Neural cell (in vitro differentiated cells): ENCODE measurements at regions not wholly inside any gene's neighbourhood (a gene's known extent, or its start where the extent isn't known, plus 50 kb on each side); places are given as distances from the start of the nearest gene placed in this dataset.

ENCODE experiments used
- H2AFZ ChIP-seq: fragments of 200-600, 300-800 bp; sonication (generic), shearing (Covaris generic); 2 replicates; pipeline ENCODE4 v1.6.0; 2014; ENCODE audit warnings: low read depth, mild to moderate bottlenecking, antibody characterized with exemption, low read length, moderate library complexity
- H3F3A ChIP-seq: fragments of 200-600 bp; shearing (Covaris generic); 2 replicates; pipeline ENCODE4 v1.6.1; 2016; ENCODE audit warnings: mild to moderate bottlenecking, moderate library complexity, mixed read lengths, antibody characterized with exemption, low read length; ENCODE audit not compliant: insufficient read depth, poor library complexity, severe bottlenecking
- H3K27ac ChIP-seq: fragments of 200-600, 300-800 bp; sonication (generic), shearing (Covaris generic); 2 replicates; pipeline ENCODE4 v1.5.1; 2014; ENCODE audit warnings: mild to moderate bottlenecking, low read length, moderate library complexity
- H3K27me3 ChIP-seq: fragments of 300-800, 200-600 bp; sonication (generic), shearing (Covaris generic); 2 replicates; pipeline ENCODE4 v1.6.0; 2014; ENCODE audit warnings: mild to moderate bottlenecking, low read depth, low read length, moderate library complexity; ENCODE audit not compliant: insufficient read depth
- H3K36me3 ChIP-seq: fragments of 300-800, 200-600 bp; sonication (generic), shearing (Covaris generic); 2 replicates; pipeline ENCODE4 v1.5.1; 2014; ENCODE audit warnings: mild to moderate bottlenecking, antibody characterized with exemption, low read length, moderate library complexity; ENCODE audit not compliant: insufficient read depth
- H3K4me2 ChIP-seq: fragments of 300-800, 200-600 bp; sonication (generic), shearing (Covaris generic); 2 replicates; pipeline ENCODE4 v1.6.0; 2014; ENCODE audit warnings: mild to moderate bottlenecking, low read length
- H3K4me3 ChIP-seq: fragments of 300-800, 200-600 bp; sonication (generic), shearing (Covaris generic); 2 replicates; pipeline ENCODE4 v1.5.1; 2014; ENCODE audit warnings: mild to moderate bottlenecking, low read length, moderate library complexity
- H3K79me2 ChIP-seq: fragments of 200-600 bp; shearing (Covaris generic); replicated peaks from 2 replicates; pipeline ENCODE4 v1.6.0; 2014; ENCODE audit warnings: mild to moderate bottlenecking, low read length, moderate library complexity; ENCODE audit not compliant: insufficient read depth
- H3K9ac ChIP-seq: fragments of 300-800, 200-600 bp; sonication (generic), shearing (Covaris generic); 2 replicates; pipeline ENCODE4 v1.6.1; 2016; ENCODE audit warnings: mild to moderate bottlenecking, low read length, mixed read lengths
- H3K9me2 ChIP-seq: fragments of 200-600 bp; shearing (Covaris generic); 2 replicates; pipeline ENCODE4 v1.6.1; 2016; ENCODE audit warnings: mild to moderate bottlenecking, low read length, mixed read lengths; ENCODE audit not compliant: insufficient read depth
- H3K9me3 ChIP-seq: fragments of 200-600, 300-800 bp; sonication (generic), shearing (Covaris generic); 2 replicates; pipeline ENCODE4 v1.6.1; 2016; ENCODE audit warnings: mild to moderate bottlenecking, mixed run types, low read length, moderate library complexity, mixed read lengths
- H4K20me1 ChIP-seq: fragments of 200-600 bp; shearing (Covaris generic); 2 replicates; pipeline ENCODE4 v1.6.1; 2016; ENCODE audit warnings: mild to moderate bottlenecking, mixed run types; ENCODE audit not compliant: insufficient read depth
- EP300 ChIP-seq: fragments of 450-650 bp; conservative IDR thresholded peaks from 2 replicates; pipeline ENCODE4 v1.6.1; 2014; ENCODE audit warnings: antibody characterized with exemption, mild to moderate bottlenecking, moderate library complexity; ENCODE audit not compliant: poor library complexity, severe bottlenecking
- EZH2 ChIP-seq: fragments of 200-600, 300-800 bp; shearing (Covaris generic), sonication (generic); IDR thresholded peaks from 2 replicates; pipeline ENCODE4 v1.6.1; 2014; ENCODE audit warnings: antibody characterized with exemption, low read length, borderline replicate concordance, mild to moderate bottlenecking; ENCODE audit not compliant: insufficient read depth, poor library complexity, severe bottlenecking
- MXI1 ChIP-seq: fragments of 450-650 bp; conservative IDR thresholded peaks from 2 replicates; pipeline ENCODE4 v1.6.1; 2014; ENCODE audit warnings: antibody characterized with exemption, mild to moderate bottlenecking; ENCODE audit not compliant: poor library complexity, severe bottlenecking
- POLR2AphosphoS5 ChIP-seq: IDR thresholded peaks from 2 replicates; pipeline ENCODE4 v1.6.1; 2012
- RAD21 ChIP-seq: fragments of 450-650 bp; conservative IDR thresholded peaks from 2 replicates; pipeline ENCODE4 v1.6.1; 2014; ENCODE audit warnings: antibody characterized with exemption, mild to moderate bottlenecking, moderate library complexity
- SMC3 ChIP-seq: fragments of 450-650 bp; conservative IDR thresholded peaks from 2 replicates; pipeline ENCODE4 v1.6.1; 2014; ENCODE audit warnings: antibody characterized with exemption, mild to moderate bottlenecking, moderate library complexity; ENCODE audit not compliant: poor library complexity
- TAF1 ChIP-seq: IDR thresholded peaks from 2 replicates; pipeline ENCODE4 v1.6.1; 2012; ENCODE audit warnings: low read depth
- TF ChIP-seq, protein P1 (sequence below): fragments of 450-650 bp; IDR thresholded peaks from 2 replicates; pipeline ENCODE4 v1.5.1; 2014; ENCODE audit warnings: antibody characterized with exemption, mild to moderate bottlenecking, moderate library complexity; ENCODE audit not compliant: poor library complexity, severe bottlenecking
- TF ChIP-seq, protein P2 (sequence below): IDR thresholded peaks from 2 replicates; pipeline ENCODE4 v1.6.1; 2012; ENCODE audit warnings: borderline replicate concordance

DNA sequence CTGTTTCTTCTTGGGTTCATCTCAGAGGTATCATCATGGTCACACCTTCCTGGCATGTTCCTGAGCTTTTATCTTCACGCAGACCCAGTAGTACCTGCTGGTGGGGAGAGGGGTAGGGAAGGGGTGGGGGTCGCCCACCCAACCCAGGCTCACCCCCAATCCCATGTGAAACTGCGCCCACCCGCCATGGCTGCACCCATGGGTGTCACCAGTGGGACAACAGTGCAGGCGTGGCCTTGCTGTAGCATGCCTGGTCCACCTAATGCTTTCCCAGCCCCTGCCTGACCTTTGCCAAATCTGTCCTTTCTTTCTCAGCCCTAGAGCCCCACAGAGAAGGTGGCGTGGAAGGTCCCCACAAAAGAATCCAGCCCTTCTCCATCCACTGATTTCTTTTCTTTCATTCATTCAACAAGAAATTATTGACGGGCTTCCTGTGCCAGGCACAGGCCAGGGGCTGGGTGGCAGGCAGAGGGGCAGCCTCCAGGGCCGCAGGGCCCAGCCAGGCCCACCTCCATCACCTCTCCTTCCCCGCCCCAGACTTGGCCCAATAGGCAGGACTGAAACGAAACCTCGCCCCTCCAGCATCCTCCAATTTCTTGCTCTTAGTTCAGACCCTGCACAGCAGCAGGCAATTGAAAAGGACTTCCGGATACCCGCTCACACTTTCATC is 79.1 kb upstream of the TNRC6C start:
- Histone ChIP-seq H3K9me3 (no peaks in the 10 kb centered on the region), H3K79me2 (no peaks in the 10 kb centered on the region), H4K20me1 (no peaks in the 10 kb centered on the region), H3F3A (peaks cover 3% of the 10 kb centered on the region), H3K9me2 (no peaks in the 10 kb centered on the region), H2AFZ (no peak overlapping the region), H3K4me3 (no peak overlapping the region), H3K36me3 (no peaks in the 10 kb centered on the region), H3K4me2 (no peak overlapping the region), H3K27ac (no peak overlapping the region), H3K9ac (no peak overlapping the region), H3K27me3 (no peaks in the 10 kb centered on the region)
- TF ChIP-seq, protein P1, sequence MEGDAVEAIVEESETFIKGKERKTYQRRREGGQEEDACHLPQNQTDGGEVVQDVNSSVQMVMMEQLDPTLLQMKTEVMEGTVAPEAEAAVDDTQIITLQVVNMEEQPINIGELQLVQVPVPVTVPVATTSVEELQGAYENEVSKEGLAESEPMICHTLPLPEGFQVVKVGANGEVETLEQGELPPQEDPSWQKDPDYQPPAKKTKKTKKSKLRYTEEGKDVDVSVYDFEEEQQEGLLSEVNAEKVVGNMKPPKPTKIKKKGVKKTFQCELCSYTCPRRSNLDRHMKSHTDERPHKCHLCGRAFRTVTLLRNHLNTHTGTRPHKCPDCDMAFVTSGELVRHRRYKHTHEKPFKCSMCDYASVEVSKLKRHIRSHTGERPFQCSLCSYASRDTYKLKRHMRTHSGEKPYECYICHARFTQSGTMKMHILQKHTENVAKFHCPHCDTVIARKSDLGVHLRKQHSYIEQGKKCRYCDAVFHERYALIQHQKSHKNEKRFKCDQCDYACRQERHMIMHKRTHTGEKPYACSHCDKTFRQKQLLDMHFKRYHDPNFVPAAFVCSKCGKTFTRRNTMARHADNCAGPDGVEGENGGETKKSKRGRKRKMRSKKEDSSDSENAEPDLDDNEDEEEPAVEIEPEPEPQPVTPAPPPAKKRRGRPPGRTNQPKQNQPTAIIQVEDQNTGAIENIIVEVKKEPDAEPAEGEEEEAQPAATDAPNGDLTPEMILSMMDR: no peak
- TF ChIP-seq, protein P2, sequence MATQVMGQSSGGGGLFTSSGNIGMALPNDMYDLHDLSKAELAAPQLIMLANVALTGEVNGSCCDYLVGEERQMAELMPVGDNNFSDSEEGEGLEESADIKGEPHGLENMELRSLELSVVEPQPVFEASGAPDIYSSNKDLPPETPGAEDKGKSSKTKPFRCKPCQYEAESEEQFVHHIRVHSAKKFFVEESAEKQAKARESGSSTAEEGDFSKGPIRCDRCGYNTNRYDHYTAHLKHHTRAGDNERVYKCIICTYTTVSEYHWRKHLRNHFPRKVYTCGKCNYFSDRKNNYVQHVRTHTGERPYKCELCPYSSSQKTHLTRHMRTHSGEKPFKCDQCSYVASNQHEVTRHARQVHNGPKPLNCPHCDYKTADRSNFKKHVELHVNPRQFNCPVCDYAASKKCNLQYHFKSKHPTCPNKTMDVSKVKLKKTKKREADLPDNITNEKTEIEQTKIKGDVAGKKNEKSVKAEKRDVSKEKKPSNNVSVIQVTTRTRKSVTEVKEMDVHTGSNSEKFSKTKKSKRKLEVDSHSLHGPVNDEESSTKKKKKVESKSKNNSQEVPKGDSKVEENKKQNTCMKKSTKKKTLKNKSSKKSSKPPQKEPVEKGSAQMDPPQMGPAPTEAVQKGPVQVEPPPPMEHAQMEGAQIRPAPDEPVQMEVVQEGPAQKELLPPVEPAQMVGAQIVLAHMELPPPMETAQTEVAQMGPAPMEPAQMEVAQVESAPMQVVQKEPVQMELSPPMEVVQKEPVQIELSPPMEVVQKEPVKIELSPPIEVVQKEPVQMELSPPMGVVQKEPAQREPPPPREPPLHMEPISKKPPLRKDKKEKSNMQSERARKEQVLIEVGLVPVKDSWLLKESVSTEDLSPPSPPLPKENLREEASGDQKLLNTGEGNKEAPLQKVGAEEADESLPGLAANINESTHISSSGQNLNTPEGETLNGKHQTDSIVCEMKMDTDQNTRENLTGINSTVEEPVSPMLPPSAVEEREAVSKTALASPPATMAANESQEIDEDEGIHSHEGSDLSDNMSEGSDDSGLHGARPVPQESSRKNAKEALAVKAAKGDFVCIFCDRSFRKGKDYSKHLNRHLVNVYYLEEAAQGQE: no peak
- TF ChIP-seq MXI1 (no peak), RAD21 (no peak), EP300 (no peak), POLR2AphosphoS5 (no peak), EZH2 (no peak), TAF1 (no peak)

DNA sequence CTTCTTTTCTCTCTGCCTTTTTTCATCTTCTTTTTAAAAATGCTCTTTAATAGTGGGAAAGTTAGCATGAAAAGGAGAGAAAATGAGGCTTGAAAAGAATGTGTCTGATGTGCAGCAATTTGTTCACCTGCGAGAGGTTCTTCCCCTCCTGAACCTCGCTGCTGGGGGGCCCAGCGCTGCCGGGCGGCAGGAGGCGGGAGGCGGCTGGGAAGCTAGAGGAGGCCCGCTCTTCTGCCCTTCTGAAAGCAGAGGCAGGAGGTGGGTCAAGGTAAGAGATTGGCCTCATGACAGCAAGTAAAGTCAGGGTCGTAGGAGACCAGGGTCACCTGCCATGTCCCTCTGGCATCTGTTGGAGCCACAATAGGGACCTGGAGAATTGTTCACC is 78.6 kb upstream of the TNRC6C start:
- TF ChIP-seq RAD21: no peak
- no peak for TF ChIP-seq EZH2
- no peak for TF ChIP-seq POLR2AphosphoS5
- TF ChIP-seq SMC3: no peak
- TF ChIP-seq, protein P2: no peak
- TF ChIP-seq, protein P1: no peak
- TF ChIP-seq EP300: no peak
- no peak for TF ChIP-seq MXI1
- no peak for TF ChIP-seq TAF1
- Histone ChIP-seq H3K79me2 (no peaks in the 10 kb centered on the region), H3K27me3 (no peaks in the 10 kb centered on the region), H2AFZ (no peak overlapping the region), H3K9me3 (no peaks in the 10 kb centered on the region), H3F3A (peaks cover 3% of the 10 kb centered on the region), H3K9me2 (no peaks in the 10 kb centered on the region), H3K36me3 (no peaks in the 10 kb centered on the region), H3K4me2 (no peak overlapping the region), H3K27ac (no peak overlapping the region), H3K9ac (no peak overlapping the region), H4K20me1 (no peaks in the 10 kb centered on the region), H3K4me3 (no peak overlapping the region)
